SK-N-MC (cell line): ENCODE measurements at regions not wholly inside any gene's neighbourhood (a gene's known extent, or its start where the extent isn't known, plus 50 kb on each side); places are given as distances from the start of the nearest gene placed in this dataset.

Experiments used
- EZH2 ChIP-seq: fragments of 200-600 bp; sonication (generic); IDR thresholded peaks from one replicate; pipeline ENCODE4 v1.6.1; 2017; ENCODE audit warnings: antibody characterized with exemption
- FOXP2 ChIP-seq: optimal IDR thresholded peaks from 2 replicates; pipeline ENCODE3; 2011; ENCODE audit warnings: mild to moderate bottlenecking, moderate library complexity; ENCODE audit not compliant: insufficient read depth; ENCODE audit errors: extremely low read length, control extremely low read depth
- POLR2AphosphoS5 ChIP-seq: IDR thresholded peaks from 2 replicates; pipeline ENCODE4 v1.6.1; 2012; ENCODE audit warnings: mild to moderate bottlenecking, low read depth, low read length, borderline replicate concordance

GRCh38 chr16:54654429-54654828 lies 276.2 kb upstream of the IRX5 start:
- TF ChIP-seq FOXP2 (no peak), POLR2AphosphoS5 (no peak), EZH2 (no peak)
